ENCODE measurements at regions not wholly inside any gene's neighbourhood (a gene's known extent, or its start where the extent isn't known, plus 50 kb on each side); places are given as distances from the start of the nearest gene placed in this dataset.

DNA sequence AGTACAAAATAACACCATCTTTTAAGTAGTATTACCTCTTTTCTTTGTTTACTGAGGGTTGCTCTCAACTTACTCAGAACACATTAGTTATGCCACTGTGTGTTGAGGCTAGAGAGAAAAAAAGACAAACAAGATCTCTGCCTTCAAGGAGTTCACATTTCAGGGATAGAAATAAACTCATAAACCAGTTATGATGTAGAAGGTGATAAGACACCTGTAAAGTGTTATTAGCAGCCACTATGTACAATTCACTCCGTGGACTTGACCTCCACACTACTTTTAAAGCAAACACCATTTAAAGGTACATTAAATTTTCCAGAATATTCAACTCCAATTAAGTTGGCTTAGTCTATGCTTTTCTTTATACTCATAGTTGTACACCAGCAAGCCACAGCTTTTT, 278.0 kb downstream of the PDGFC start:
- TF ChIP-seq EZH2 (IDR thresholded peaks at IDR 0.05; ENCODE audit: borderline replicate concordance, insufficient read depth, low read depth, low read length, poor library complexity, severe bottlenecking), result no peak
- TF ChIP-seq, protein P1, sequence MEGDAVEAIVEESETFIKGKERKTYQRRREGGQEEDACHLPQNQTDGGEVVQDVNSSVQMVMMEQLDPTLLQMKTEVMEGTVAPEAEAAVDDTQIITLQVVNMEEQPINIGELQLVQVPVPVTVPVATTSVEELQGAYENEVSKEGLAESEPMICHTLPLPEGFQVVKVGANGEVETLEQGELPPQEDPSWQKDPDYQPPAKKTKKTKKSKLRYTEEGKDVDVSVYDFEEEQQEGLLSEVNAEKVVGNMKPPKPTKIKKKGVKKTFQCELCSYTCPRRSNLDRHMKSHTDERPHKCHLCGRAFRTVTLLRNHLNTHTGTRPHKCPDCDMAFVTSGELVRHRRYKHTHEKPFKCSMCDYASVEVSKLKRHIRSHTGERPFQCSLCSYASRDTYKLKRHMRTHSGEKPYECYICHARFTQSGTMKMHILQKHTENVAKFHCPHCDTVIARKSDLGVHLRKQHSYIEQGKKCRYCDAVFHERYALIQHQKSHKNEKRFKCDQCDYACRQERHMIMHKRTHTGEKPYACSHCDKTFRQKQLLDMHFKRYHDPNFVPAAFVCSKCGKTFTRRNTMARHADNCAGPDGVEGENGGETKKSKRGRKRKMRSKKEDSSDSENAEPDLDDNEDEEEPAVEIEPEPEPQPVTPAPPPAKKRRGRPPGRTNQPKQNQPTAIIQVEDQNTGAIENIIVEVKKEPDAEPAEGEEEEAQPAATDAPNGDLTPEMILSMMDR (IDR thresholded peaks at IDR 0.05), result no peak
- WGBS (ENCODE audit: insufficient coverage), result no CpG with 5 or more reads among the region's 1 CpG
- no peaks in the 10 kb centered on the region for H3K9me3 Mint-ChIP-seq (ENCODE audit: insufficient read depth)

DNA sequence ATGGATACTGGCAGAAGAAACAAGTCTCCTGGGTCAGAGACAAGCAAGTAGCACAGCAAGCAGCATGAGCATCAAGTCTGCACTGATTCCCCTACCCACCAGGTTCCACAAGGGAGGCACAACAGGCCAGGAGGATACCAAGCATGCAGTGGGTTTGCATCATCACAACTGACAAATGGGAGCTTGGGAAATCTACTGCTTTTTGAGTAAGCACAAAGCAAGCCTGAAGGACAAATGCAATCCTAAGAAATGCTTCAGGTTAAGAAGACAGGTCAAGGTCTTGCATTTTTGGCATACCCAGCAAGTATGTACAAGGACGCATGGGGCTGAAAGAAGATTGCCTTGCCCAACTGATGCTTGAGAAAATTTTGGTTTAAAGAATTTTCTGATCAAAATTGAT, 279.6 kb downstream of the PDGFC start:
- no peak overlapping the region for H3K9ac ChIP-seq (ENCODE audit: low read length)
- intact Hi-C loops (cut with micrococcal nuclease), result no loop called here
- H3K4me2 ChIP-seq (replicated peaks; ENCODE audit: low read depth, low read length, poor library complexity, severe bottlenecking), result no peak overlapping the region
- Mint-ChIP-seq H3K4me3 (no peak overlapping the region), H3K9me3 (ENCODE audit: insufficient read depth) (no peaks in the 10 kb centered on the region), H3K4me1 (no peaks in the 10 kb centered on the region), H3K27me3 (no peaks in the 10 kb centered on the region), H3K27ac (no peak overlapping the region)
- ChIA-PET CTCF (no interaction called here), POLR2A (no interaction called here)
- no peak for ATAC-seq (ENCODE audit: low read depth)
- no peaks in the 10 kb centered on the region for H3K9me3 ChIP-seq (ENCODE audit: control extremely low read depth in 1 of 3, control insufficient read depth in 2 of 3, insufficient read depth in 1 of 3, low read length in 2 of 3)
- no peak overlapping the region for H3K4me3 ChIP-seq (ENCODE audit: control extremely low read depth in 1 of 5, extremely low read depth in 1 of 5, insufficient read depth in 1 of 5, low read depth in 2 of 5, low read length in 4 of 5)
- DNase-seq, result no peak
- H3K4me1 ChIP-seq (ENCODE audit: control insufficient read depth in 2 of 2, insufficient read depth in 2 of 2, low read length in 2 of 2), result no peaks in the 10 kb centered on the region
- H4K20me1 ChIP-seq (ENCODE audit: control insufficient read depth, insufficient read depth, low read length, poor library complexity, severe bottlenecking), result no peaks in the 10 kb centered on the region
- H3K79me2 ChIP-seq (ENCODE audit: control insufficient read depth, insufficient read depth, low read length), result no peaks in the 10 kb centered on the region
- H3K27ac ChIP-seq (ENCODE audit: low read length in 2 of 2), result no peak overlapping the region
- TF ChIP-seq, protein P1 (IDR thresholded peaks at IDR 0.05), result no peak
- no peak for TF ChIP-seq EZH2 (IDR thresholded peaks at IDR 0.05; ENCODE audit: borderline replicate concordance, insufficient read depth, low read depth, low read length, poor library complexity, severe bottlenecking)
- no peaks in the 10 kb centered on the region for H3K27me3 ChIP-seq (replicated peaks in 1 of 4; ENCODE audit: control extremely low read depth in 1 of 4, control insufficient read depth in 3 of 4, insufficient read depth in 4 of 4, low read length in 3 of 4)
- no CpG with 5 or more reads among the region's 1 CpG for WGBS (ENCODE audit: insufficient coverage)
- H2AFZ ChIP-seq (ENCODE audit: insufficient read depth, low read depth, low read length, poor library complexity, severe bottlenecking), result no peak overlapping the region
- H3K36me3 ChIP-seq (replicated peaks in 1 of 2; ENCODE audit: control extremely low read depth in 1 of 2, control insufficient read depth in 1 of 2, extremely low read depth in 1 of 2, insufficient read depth in 2 of 2, low read length in 1 of 2), result no peaks in the 10 kb centered on the region

More for the DNA sequence above, 278.0 kb downstream of the PDGFC start:
- Histone ChIP-seq H3K4me3 (ENCODE audit: control extremely low read depth in 1 of 5, extremely low read depth in 1 of 5, insufficient read depth in 1 of 5, low read depth in 2 of 5, low read length in 4 of 5) (no peak overlapping the region), H3K27ac (ENCODE audit: low read length in 2 of 2) (no peak overlapping the region), H3K9me3 (ENCODE audit: control extremely low read depth in 1 of 3, control insufficient read depth in 2 of 3, insufficient read depth in 1 of 3, low read length in 2 of 3) (no peaks in the 10 kb centered on the region), H3K36me3 (replicated peaks in 1 of 2; ENCODE audit: control extremely low read depth in 1 of 2, control insufficient read depth in 1 of 2, extremely low read depth in 1 of 2, insufficient read depth in 2 of 2, low read length in 1 of 2) (no peaks in the 10 kb centered on the region), H3K27me3 (replicated peaks in 1 of 4; ENCODE audit: control extremely low read depth in 1 of 4, control insufficient read depth in 3 of 4, insufficient read depth in 4 of 4, low read length in 3 of 4) (no peaks in the 10 kb centered on the region), H3K79me2 (ENCODE audit: control insufficient read depth, insufficient read depth, low read length) (no peaks in the 10 kb centered on the region), H4K20me1 (ENCODE audit: control insufficient read depth, insufficient read depth, low read length, poor library complexity, severe bottlenecking) (no peaks in the 10 kb centered on the region), H3K4me1 (ENCODE audit: control insufficient read depth in 2 of 2, insufficient read depth in 2 of 2, low read length in 2 of 2) (no peaks in the 10 kb centered on the region), H3K9ac (ENCODE audit: low read length) (no peak overlapping the region), H3K4me2 (replicated peaks; ENCODE audit: low read depth, low read length, poor library complexity, severe bottlenecking) (no peak overlapping the region), H2AFZ (ENCODE audit: insufficient read depth, low read depth, low read length, poor library complexity, severe bottlenecking) (no peak overlapping the region)
- no peak overlapping the region for H3K4me3 Mint-ChIP-seq
- ChIA-PET CTCF (no interaction called here), POLR2A (no interaction called here)
- H3K27me3 Mint-ChIP-seq, result no peaks in the 10 kb centered on the region
- intact Hi-C loops (cut with micrococcal nuclease), result no loop called here
- no peak for ATAC-seq (ENCODE audit: low read depth)
- no peak overlapping the region for H3K27ac Mint-ChIP-seq
- no peak for DNase-seq
- no peaks in the 10 kb centered on the region for H3K4me1 Mint-ChIP-seq

Data from B cell (primary cell).